ENCODE measurements at regions not wholly inside any gene's neighbourhood (a gene's known extent, or its start where the extent isn't known, plus 50 kb on each side); places are given as distances from the start of the nearest gene placed in this dataset.
A peak's percentile ranks its signal among the peaks of the same experiment; 100 is the strongest.

- Histone ChIP-seq H3K4me3 (no peak overlapping the region), H3K27me3 (no peaks in the 10 kb centered on the region), H3K36me3 (replicated peaks in 1 of 2) (no peaks in the 10 kb centered on the region), H3K27ac (no peak overlapping the region), H3K9me3 (replicated peaks in 1 of 3) (no peaks in the 10 kb centered on the region), H3K4me1 (replicated peaks in 1 of 2) (no peaks in the 10 kb centered on the region)
- TF ChIP-seq POLR2A (IDR thresholded peaks at IDR 0.05) (no peak), CTCF (IDR thresholded peaks at IDR 0.05) (no peak)
- DNase-seq: no peak
- intact Hi-C loops (cut with DNase I): no loop called here
- WGBS, 4 donors: 72 to 93% (median 77%) methylated on average over 2 of the region's 2 CpGs
Measured at GRCh38 chr4:74635490-74636123, 158.7 kb downstream of the BTC start.

- 43 to 68% (median 45%) methylated on average over 1 of the region's 1 CpG for WGBS, 4 donors
- Histone ChIP-seq H3K4me1 (replicated peaks in 1 of 2) (no peaks in the 10 kb centered on the region), H3K4me3 (no peak overlapping the region), H3K9me3 (replicated peaks in 1 of 3) (no peaks in the 10 kb centered on the region), H3K27ac (no peak overlapping the region), H3K36me3 (replicated peaks in 1 of 2) (no peaks in the 10 kb centered on the region), H3K27me3 (peaks cover 4% of the 10 kb centered on the region)
- DNase-seq: no peak
- intact Hi-C loops (cut with DNase I): no loop called here
- TF ChIP-seq POLR2A (IDR thresholded peaks at IDR 0.05) (no peak), CTCF (IDR thresholded peaks at IDR 0.05) (no peak)
Measured at GRCh38 chr4:74638001-74638400, 156.3 kb downstream of the BTC start.

- TF ChIP-seq POLR2A (IDR thresholded peaks at IDR 0.05) (no peak), CTCF (IDR thresholded peaks at IDR 0.05) (no peak)
- Histone ChIP-seq H3K4me3 (no peak overlapping the region), H3K27ac (no peak overlapping the region), H3K36me3 (replicated peaks in 1 of 2) (no peaks in the 10 kb centered on the region), H3K9me3 (replicated peaks in 1 of 3) (no peaks in the 10 kb centered on the region), H3K27me3 (peaks cover 7% of the 10 kb centered on the region), H3K4me1 (replicated peaks in 1 of 2) (no peaks in the 10 kb centered on the region)
- no peak for DNase-seq
- 77 to 82% (median 79%) methylated on average over 3 of the region's 3 CpGs for WGBS, 4 donors
- intact Hi-C loops (cut with DNase I): no loop called here
Measured at GRCh38 chr4:74638689-74639088, 155.6 kb downstream of the BTC start.

- TF ChIP-seq CTCF (IDR thresholded peaks at IDR 0.05) (no peak), POLR2A (IDR thresholded peaks at IDR 0.05) (no peak)
- Histone ChIP-seq H3K9me3 (replicated peaks in 1 of 3) (no peaks in the 10 kb centered on the region), H3K27ac (no peak overlapping the region), H3K4me1 (replicated peaks in 1 of 2) (no peaks in the 10 kb centered on the region), H3K27me3 (peaks cover 7% of the 10 kb centered on the region), H3K36me3 (replicated peaks in 1 of 2) (no peaks in the 10 kb centered on the region), H3K4me3 (no peak overlapping the region)
- peak in 2 of 7 donors; percentile 8 to 15 for DNase-seq
- intact Hi-C loops (cut with DNase I): no loop called here
- 59 to 78% (median 66%) methylated on average over 4 of the region's 4 CpGs for WGBS, 4 donors
Measured at GRCh38 chr4:74640111-74640903, 154.0 kb downstream of the BTC start.
